ENCODE measurements at regions not wholly inside any gene's neighbourhood (a gene's known extent, or its start where the extent isn't known, plus 50 kb on each side); places are given as distances from the start of the nearest gene placed in this dataset.

DNA sequence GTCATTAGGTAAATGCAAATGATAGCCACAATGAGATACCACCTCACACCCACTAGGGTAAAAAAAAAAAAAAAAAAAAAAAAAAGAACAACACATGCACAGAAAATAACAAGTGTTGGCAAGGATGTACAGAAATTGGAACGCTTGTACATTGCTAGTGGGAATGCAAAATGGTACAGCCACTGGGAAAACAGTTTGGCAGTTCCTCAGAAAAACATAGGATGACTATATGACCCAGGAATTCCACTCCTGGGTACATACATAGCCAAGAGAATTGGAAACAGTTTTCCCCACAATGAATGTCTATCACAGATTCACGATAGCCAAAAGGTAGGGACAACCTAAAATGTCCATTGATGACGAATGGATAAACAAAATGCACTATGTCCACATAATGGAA, 161.3 kb upstream of the MAMLD1 start:
- TF ChIP-seq, protein P1, sequence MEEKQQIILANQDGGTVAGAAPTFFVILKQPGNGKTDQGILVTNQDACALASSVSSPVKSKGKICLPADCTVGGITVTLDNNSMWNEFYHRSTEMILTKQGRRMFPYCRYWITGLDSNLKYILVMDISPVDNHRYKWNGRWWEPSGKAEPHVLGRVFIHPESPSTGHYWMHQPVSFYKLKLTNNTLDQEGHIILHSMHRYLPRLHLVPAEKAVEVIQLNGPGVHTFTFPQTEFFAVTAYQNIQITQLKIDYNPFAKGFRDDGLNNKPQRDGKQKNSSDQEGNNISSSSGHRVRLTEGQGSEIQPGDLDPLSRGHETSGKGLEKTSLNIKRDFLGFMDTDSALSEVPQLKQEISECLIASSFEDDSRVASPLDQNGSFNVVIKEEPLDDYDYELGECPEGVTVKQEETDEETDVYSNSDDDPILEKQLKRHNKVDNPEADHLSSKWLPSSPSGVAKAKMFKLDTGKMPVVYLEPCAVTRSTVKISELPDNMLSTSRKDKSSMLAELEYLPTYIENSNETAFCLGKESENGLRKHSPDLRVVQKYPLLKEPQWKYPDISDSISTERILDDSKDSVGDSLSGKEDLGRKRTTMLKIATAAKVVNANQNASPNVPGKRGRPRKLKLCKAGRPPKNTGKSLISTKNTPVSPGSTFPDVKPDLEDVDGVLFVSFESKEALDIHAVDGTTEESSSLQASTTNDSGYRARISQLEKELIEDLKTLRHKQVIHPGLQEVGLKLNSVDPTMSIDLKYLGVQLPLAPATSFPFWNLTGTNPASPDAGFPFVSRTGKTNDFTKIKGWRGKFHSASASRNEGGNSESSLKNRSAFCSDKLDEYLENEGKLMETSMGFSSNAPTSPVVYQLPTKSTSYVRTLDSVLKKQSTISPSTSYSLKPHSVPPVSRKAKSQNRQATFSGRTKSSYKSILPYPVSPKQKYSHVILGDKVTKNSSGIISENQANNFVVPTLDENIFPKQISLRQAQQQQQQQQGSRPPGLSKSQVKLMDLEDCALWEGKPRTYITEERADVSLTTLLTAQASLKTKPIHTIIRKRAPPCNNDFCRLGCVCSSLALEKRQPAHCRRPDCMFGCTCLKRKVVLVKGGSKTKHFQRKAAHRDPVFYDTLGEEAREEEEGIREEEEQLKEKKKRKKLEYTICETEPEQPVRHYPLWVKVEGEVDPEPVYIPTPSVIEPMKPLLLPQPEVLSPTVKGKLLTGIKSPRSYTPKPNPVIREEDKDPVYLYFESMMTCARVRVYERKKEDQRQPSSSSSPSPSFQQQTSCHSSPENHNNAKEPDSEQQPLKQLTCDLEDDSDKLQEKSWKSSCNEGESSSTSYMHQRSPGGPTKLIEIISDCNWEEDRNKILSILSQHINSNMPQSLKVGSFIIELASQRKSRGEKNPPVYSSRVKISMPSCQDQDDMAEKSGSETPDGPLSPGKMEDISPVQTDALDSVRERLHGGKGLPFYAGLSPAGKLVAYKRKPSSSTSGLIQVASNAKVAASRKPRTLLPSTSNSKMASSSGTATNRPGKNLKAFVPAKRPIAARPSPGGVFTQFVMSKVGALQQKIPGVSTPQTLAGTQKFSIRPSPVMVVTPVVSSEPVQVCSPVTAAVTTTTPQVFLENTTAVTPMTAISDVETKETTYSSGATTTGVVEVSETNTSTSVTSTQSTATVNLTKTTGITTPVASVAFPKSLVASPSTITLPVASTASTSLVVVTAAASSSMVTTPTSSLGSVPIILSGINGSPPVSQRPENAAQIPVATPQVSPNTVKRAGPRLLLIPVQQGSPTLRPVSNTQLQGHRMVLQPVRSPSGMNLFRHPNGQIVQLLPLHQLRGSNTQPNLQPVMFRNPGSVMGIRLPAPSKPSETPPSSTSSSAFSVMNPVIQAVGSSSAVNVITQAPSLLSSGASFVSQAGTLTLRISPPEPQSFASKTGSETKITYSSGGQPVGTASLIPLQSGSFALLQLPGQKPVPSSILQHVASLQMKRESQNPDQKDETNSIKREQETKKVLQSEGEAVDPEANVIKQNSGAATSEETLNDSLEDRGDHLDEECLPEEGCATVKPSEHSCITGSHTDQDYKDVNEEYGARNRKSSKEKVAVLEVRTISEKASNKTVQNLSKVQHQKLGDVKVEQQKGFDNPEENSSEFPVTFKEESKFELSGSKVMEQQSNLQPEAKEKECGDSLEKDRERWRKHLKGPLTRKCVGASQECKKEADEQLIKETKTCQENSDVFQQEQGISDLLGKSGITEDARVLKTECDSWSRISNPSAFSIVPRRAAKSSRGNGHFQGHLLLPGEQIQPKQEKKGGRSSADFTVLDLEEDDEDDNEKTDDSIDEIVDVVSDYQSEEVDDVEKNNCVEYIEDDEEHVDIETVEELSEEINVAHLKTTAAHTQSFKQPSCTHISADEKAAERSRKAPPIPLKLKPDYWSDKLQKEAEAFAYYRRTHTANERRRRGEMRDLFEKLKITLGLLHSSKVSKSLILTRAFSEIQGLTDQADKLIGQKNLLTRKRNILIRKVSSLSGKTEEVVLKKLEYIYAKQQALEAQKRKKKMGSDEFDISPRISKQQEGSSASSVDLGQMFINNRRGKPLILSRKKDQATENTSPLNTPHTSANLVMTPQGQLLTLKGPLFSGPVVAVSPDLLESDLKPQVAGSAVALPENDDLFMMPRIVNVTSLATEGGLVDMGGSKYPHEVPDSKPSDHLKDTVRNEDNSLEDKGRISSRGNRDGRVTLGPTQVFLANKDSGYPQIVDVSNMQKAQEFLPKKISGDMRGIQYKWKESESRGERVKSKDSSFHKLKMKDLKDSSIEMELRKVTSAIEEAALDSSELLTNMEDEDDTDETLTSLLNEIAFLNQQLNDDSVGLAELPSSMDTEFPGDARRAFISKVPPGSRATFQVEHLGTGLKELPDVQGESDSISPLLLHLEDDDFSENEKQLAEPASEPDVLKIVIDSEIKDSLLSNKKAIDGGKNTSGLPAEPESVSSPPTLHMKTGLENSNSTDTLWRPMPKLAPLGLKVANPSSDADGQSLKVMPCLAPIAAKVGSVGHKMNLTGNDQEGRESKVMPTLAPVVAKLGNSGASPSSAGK (IDR thresholded peaks at IDR 0.05), result no peak
- TF ChIP-seq, protein P2, sequence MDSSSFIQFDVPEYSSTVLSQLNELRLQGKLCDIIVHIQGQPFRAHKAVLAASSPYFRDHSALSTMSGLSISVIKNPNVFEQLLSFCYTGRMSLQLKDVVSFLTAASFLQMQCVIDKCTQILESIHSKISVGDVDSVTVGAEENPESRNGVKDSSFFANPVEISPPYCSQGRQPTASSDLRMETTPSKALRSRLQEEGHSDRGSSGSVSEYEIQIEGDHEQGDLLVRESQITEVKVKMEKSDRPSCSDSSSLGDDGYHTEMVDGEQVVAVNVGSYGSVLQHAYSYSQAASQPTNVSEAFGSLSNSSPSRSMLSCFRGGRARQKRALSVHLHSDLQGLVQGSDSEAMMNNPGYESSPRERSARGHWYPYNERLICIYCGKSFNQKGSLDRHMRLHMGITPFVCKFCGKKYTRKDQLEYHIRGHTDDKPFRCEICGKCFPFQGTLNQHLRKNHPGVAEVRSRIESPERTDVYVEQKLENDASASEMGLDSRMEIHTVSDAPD (CRISPR knock-in tag; IDR thresholded peaks at IDR 0.05), result no peak
- no peak for TF ChIP-seq KDM4B (IDR thresholded peaks at IDR 0.05; ENCODE audit: borderline replicate concordance in 2 of 2, low read depth in 1 of 2)

All from K562 (cell line).